ENCODE measurements at regions not wholly inside any gene's neighbourhood (a gene's known extent, or its start where the extent isn't known, plus 50 kb on each side); places are given as distances from the start of the nearest gene placed in this dataset.

DNA sequence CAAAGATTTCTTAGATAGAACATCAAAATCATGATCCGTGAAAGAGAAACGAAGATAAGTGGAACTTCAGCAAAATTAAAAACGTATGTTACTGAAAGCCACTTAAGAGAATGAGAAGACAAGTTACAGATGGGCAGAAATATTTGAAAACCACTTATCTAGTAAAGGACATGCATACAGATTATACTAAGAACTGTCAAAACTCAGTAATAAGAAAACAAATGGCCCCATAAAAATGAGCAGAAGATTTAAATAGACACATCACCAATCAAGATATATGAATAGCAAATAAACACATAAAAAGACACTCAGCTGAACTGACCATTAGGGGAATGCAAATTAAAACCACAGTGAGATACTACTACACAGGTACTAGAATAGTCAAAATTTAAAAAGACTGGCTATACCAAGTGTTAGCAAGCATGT is 343.7 kb downstream of the PTEN start:
- no peak for DNase-seq (ENCODE audit: low read depth)

DNA sequence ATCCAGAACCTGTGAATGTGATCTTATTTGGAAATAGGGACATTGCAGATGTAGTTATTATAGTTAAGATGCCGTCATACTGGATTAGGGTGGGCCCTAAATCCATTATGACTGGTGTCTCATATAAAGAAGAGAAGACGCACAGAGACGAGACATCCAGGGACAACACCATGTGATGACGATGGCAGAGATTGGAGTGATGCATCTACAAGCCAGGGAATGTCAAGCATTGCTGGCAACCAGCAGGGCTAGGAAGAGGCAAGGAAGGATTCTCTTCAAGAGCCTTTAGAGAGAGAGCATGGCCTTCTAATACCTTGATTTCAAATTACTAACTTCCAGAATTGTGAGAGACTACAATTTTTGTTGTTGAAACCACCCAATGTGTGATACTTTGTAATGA is 345.8 kb downstream of the PTEN start:
- no peak for DNase-seq (ENCODE audit: low read depth)

DNA sequence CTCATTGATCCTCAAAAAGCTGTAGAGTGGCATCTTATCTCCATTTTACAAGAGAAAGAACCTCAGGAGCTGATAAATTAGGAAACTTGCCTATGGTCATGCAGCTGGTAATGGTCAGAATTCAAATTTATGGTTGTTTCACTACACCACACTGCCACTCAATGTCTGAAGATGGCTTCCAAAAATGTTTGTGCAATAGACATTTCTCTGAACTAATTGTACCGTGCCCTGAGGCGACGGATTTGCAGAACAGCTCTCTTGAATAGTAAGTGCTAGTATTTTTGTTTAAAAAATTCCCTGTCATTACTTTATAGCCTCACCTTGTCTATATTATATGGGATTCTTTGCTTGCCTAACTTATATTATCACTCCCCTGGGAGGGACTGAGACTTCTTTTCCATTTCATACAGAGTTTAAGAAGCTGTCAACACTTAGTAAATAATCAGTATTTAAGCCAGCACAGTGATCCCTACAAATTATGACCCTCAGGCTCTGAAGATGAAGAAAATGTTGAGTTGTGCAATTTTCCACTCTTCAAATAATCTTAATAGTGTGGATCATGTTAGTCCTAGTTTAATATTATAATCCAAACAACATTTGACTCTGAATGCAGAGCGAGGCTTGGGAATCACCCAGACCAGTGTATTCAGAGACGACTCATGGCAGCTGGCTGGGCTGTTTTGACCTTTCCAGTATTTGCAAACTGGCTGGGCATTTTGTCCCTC is 346.6 kb downstream of the PTEN start:
- no peak for DNase-seq (ENCODE audit: low read depth)

DNA sequence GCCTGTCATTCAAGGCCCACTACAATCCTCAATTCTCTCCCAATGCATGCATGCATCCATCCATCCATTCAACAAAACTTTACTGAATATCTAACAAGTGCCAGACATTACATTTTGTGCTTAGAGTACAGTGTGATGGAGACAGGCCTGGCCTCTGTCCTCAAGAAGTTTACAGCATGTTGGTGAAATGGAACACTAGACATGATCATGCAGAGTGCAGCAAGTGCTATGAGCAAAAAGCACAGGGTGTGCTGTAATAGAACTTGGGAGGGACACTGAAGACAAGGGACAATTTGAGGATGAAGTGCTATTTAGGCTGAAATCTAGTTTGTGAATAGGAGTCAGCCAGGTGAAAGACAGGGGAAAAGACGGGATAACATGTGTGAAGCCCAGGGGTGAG is 347.8 kb downstream of the PTEN start:
- DNase-seq (ENCODE audit: low read depth), result no peak

DNA sequence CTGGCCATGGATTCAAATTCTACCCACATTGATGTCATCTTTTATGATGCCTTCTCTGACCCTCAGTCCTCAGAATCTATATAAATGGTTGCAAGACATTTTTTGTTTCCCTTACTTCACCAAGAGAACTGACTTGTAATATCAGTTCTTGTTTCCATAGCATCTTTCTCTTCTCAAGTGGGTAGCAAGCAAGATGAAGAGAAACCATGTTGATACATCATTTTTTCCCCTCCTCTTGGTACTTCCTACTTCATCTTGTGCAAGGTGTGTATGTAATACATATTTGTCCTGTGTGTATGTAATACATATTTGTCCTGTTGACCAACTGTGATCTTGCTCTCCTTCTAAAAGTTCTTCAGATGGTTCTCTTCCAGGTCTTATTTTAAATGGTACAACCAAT is 348.6 kb downstream of the PTEN start:
- DNase-seq (ENCODE audit: low read depth), result no peak

DNA sequence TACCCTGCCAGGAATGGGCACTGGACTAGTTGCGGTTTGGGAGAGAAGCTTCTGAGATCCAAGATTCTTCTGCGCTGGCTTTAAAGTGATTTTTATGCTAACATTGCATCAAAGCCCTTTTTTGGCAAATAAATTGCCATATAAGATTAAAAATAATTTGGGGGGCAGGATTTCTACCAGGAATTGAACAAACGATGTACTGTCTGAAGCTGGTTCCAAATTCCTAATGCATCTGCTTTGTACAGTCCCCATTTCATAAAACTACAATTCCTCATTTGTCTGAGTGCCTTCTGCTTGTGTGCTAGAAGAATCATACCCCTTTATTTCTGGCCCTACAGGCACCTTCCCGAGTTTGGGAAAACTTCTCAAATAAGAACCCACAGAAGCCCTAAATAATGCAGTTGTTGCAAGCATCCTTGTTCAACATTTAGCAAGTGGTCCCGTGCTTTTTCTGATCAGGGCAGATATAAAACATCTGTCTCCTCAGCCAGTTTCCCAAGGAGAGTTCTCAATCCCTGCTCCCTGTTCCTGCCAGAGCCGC is 349.7 kb downstream of the PTEN start:
- DNase-seq (ENCODE audit: low read depth), result no peak

DNA sequence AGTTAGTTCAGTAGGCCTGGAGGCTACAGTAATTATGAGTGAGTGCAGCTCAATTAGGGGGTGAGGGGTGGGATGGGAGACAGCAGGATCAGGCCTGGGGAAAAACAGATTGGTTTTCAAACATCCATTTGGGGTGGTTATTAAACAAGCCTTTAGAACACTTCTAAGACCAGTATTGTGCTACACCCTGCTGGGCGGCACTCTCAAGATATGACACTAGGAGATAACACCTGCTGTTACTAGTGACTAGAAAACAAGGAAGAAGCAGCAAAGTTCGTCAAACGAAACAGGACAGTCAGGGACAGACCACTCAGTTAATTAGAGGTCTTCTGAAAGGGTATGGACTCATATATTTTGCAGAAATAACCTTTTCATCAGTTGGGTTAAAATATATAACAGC is 353.6 kb downstream of the PTEN start:
- DNase-seq (ENCODE audit: low read depth), result no peak

DNA sequence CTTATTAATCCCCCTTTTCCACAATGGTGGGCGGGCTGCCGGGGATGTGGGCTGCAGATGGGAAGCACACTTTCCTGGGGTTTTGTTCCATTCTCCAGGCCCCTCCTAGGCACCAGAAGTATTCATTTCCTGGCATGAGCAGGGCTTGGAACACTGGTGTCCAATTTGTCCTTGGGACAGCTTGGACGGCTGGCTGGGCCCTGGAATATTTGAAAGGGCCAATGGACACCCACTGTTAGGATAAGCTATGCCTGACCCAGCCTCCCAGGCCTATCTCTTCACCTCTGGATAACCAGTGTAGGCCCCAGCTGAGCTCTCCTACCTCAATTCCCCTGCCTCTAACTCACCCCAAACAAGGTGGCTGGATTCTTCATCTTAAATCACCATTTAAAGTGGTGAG is 354.9 kb downstream of the PTEN start:
- DNase-seq (ENCODE audit: low read depth), result no peak

DNA sequence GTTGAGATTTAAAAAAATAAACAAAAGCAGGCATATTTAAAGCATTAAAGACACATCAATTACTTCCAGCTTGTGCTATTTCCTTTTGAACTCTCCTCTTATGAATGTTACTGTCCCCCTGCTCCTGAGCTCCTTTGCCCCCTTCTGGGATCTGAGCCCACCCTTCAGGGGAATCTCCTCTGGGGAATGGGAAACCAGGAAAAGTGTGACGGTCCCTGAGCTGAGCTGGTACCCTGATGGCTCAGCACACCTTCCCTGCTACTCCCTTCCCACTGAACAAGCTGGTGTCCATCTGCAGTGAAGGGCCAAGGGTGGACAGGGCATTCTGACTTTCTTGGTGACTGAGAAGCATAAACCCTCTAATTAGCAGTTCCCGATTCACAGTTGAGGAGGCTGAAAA is 356.3 kb downstream of the PTEN start:
- DNase-seq (ENCODE audit: low read depth), result no peak

DNA sequence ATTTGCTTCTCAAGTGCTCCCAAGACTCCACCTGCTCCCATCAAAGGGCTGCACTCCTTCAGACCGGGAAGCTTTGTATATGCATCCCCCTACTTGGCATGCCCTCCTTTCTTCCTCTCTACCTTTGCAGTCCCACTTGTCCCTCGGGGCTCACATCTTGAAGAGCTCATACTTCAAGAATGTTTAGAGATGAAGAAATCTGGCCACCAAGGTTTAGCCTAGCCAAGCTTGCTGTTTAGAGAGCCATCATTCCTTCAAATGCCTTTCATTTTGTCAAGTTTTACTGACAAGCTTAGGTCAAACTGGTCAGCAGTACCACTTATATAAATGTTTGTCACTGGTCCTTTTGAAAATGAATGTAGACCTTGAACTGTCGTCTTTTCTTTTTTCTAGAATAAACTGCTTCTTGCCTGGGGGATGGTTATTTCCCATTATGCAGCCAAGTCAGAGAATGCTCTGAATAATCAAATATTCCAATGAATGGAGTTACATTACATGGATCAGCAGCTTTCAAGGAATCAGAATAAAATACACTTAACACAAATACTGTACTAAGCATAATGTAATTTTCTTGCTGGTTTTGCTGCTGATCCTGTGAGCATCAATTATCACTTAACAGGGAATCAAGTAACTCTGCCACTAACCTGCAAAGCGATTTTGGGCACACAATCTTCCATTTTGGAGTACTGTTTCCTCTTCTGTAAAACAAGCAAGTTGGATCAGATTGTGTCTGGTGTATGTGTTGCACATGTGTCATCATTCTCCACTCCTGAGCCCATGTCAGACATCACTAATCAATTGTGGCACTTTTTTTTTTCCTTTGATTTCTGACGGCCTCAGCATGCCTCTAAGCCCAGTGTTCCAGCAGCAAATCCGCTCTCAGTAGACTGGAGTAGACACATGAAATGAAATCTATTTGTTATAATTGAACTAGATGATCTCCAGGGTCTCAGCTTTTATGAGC is 357.9 kb downstream of the PTEN start:
- no peak for DNase-seq (ENCODE audit: low read depth)

DNA sequence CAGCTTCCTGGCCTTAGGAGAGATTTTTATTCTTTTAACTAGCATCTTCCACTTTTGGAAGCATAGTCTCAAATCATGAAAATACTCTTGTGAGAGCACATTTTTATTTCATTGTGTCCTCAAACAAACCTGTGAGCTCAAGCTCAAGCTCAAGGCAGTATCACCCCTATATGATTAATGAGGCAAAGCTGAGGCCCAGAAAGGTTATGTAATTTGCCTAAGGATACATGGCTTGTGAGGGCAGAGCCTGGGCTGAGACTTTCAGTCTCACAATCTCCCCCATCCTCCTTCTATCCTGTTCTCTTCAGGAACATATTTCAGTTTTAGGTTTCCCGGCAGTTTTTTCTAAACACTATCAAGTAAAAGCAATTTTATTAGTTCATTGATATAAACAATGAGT is 359.5 kb downstream of the PTEN start:
- DNase-seq (ENCODE audit: low read depth), result no peak

Measured in HS-27A (cell line).